ENCODE measurements at regions not wholly inside any gene's neighbourhood (a gene's known extent, or its start where the extent isn't known, plus 50 kb on each side); places are given as distances from the start of the nearest gene placed in this dataset.

DNA sequence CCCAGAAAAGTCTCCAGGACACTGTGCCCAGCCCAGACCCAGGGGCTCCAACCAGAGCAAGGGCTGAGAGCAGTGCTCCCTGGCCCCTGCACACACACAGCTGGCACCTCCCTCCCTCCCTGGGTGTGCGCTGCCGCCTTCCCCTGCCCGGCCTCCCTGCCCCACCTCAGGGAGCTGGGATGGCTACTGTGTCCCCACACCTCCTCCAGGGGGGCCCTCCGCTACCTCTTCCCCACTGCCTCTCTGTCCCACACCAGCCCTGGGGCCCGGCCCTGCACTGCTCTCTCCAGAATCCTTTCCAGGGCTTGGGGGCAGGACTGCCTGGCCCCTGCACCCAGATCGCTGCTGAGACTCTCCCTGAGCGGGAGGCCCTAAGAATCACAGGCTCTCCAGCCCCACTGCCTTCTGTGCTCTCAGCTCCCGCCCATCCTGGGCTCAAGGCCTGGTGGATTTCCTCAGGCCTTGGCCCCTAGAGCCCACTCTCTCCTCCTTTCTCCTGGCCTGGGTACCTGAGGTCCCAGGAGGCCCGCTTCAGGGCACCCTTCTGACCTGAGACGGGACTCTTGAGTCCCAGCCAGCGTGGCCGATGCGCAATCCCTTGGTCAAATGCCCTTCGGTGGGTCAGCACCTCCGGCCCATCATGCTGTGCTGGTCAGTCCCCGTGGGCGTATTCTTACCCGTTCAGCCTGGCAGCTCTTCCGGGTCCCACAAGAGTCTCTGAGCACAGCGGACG lies 276.8 kb upstream of the HDAC4 start:
- TF ChIP-seq POLR2AphosphoS5 (IDR thresholded peaks at IDR 0.05) (no peak), POLR2A (IDR thresholded peaks at IDR 0.05) (no peak)
- TF ChIP-seq, protein P1, sequence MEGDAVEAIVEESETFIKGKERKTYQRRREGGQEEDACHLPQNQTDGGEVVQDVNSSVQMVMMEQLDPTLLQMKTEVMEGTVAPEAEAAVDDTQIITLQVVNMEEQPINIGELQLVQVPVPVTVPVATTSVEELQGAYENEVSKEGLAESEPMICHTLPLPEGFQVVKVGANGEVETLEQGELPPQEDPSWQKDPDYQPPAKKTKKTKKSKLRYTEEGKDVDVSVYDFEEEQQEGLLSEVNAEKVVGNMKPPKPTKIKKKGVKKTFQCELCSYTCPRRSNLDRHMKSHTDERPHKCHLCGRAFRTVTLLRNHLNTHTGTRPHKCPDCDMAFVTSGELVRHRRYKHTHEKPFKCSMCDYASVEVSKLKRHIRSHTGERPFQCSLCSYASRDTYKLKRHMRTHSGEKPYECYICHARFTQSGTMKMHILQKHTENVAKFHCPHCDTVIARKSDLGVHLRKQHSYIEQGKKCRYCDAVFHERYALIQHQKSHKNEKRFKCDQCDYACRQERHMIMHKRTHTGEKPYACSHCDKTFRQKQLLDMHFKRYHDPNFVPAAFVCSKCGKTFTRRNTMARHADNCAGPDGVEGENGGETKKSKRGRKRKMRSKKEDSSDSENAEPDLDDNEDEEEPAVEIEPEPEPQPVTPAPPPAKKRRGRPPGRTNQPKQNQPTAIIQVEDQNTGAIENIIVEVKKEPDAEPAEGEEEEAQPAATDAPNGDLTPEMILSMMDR (IDR thresholded peaks at IDR 0.05), result no peak

Measured in suprapubic skin (tissue), 4 donors.